Astrocyte of the spinal cord (primary cell): ENCODE measurements at regions not wholly inside any gene's neighbourhood (a gene's known extent, or its start where the extent isn't known, plus 50 kb on each side); places are given as distances from the start of the nearest gene placed in this dataset.

Experiments
- DNase-seq: peaks from one replicate; pipeline ENCODE4 v3.0.0; 2011; ENCODE audit warnings: low read depth, low spot score
- H3K4me3 ChIP-seq: 2 replicates; pipeline ENCODE4 v1.5.1; 2011; ENCODE audit warnings: low read depth, mild to moderate bottlenecking, low read length, moderate library complexity
- CTCF ChIP-seq: IDR thresholded peaks from 2 replicates; pipeline ENCODE4 v1.5.1; 2012; ENCODE audit warnings: low read depth, mild to moderate bottlenecking, low read length, inconsistent platforms
- in situ Hi-C: cut with HindIII; loops from 2 replicates; pipeline ENCODE4 v1.10.0; 2017; ENCODE audit warnings: low sequenced_read_pairs

GRCh38 chr2:144158096-144158495 lies 361.8 kb downstream of the ZEB2 start:
- no peak for TF ChIP-seq CTCF
- in situ Hi-C loops = no loop called here
- no peak for DNase-seq
- H3K4me3 ChIP-seq = no peak overlapping the region

DNA sequence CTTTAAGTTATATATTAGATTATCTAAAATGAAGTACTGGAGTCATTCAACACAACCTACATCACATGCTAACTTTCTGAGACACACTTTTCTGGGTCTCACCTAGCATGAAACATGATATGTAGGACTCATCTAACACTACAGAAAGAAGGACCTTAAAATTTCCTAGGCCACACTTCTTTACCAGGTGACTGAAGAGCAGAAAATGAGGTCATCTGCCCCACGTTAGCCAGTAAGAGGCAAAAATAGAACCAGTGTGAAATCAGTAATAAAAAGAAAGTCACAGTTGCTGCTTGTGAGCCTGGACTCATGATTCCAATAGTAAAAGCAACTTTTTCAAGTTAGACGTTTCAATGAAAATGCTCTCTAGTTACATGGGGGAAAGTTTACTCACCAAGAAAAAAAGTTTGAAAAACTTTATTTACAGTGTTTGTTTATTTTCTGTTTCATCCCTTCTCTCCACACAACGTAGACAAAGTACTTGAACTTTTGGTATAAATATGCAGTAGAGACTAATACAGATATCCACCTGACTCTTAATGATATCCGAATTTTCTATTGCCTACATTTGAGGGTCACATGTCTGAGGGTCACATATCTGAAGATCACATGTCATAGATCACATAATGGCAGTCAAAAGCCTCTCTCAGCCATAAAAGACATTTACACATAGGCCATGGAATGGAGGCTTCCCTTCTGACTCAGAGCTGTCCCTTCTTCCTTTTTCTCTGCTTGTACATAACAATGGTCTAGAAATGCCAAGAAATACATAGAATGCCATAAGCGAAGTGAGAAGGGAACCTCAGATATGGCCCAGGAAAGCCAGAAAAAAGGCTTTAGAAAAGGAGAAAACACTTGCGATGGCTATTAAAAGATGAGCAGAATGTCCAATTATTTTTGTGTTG lies 362.9 kb downstream of the ZEB2 start:
- no peak for TF ChIP-seq CTCF
- in situ Hi-C loops = no loop called here
- H3K4me3 ChIP-seq = no peak overlapping the region
- DNase-seq = no peak

- DNase-seq = no peak
- H3K4me3 ChIP-seq = no peak overlapping the region
- TF ChIP-seq CTCF = no peak
- in situ Hi-C loops = no loop called here
These were observed 365.7 kb downstream of the ZEB2 start for GRCh38 chr2:144154205-144154604.

GRCh38 chr2:144152817-144153271 lies 367.1 kb downstream of the ZEB2 start:
- peak; percentile 45 for DNase-seq
- no peak for TF ChIP-seq CTCF
- in situ Hi-C loops = no loop called here
- no peak overlapping the region for H3K4me3 ChIP-seq

DNA sequence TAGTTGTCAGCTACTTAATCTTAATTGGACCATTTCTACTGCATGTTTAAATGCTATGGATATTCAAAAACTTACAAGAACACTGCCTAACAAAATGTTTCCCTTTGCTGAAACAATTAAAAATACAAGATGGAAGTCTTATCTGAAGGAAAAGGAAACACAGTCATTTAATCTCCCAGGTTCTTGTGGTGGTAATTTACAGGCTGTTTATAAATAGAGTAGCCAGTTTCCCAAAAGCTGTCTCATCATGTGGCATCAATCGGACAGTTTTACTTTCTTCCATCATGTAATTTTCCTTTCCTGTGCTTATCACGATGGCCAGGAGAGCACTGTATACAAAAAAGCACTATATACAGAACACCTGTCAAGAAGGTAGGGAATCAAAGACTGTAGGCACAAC lies 368.1 kb downstream of the ZEB2 start:
- in situ Hi-C loops = no loop called here
- no peak overlapping the region for H3K4me3 ChIP-seq
- DNase-seq = no peak

DNA sequence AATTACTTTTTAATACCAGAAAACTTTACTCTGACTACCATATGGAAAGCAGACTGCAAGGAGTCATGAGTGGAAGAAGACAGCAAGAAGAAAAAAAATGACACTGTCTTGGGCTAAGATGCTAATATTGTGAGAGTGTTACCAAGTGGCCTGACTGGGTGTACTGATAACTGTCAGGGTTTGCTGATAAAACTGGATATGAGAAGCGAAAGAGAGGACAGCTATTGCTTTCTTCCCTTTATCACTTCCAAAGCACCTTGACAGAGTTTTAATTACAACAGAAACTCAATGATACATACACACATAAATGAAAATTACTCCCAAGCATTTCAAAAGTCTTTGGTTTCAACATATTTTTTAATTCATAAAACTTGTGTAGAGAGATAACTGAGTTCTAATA lies 368.5 kb downstream of the ZEB2 start:
- no peak for TF ChIP-seq CTCF

More for the DNA sequence above, 368.1 kb downstream of the ZEB2 start:
- TF ChIP-seq CTCF = no peak

More for the DNA sequence above, 368.5 kb downstream of the ZEB2 start:
- no peak for DNase-seq
- in situ Hi-C loops = no loop called here
- no peak overlapping the region for H3K4me3 ChIP-seq
